NCI-H510A treated with DMSO at 0.1 percent for 48 hours (cell line): ENCODE measurements at regions not wholly inside any gene's neighbourhood (a gene's known extent, or its start where the extent isn't known, plus 50 kb on each side); places are given as distances from the start of the nearest gene placed in this dataset.

Experiments used
- DNase-seq: peaks from one replicate; lab custom pipeline; 2025; lab: John Stamatoyannopoulos, UW

DNA sequence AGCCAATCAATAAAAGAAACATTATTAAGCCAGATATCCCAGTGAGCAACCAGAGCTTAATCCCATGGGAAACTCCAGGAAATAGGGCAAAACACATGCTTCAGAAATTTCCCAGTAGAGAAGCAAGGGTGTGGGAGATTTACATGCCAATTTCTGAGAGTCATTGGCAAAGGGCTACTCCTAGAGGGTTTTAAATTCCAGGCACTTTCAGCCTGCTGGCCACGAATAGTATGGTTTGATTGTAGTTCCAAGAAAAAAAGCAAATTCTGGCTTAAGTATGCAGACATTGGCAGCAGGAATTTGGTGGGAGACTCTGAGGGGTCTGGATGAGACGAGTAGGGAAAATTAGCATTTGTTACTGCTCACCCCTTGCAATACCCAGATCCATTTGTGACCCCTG lies 402.1 kb upstream of the SUCLG2 start:
- no peak for DNase-seq

DNA sequence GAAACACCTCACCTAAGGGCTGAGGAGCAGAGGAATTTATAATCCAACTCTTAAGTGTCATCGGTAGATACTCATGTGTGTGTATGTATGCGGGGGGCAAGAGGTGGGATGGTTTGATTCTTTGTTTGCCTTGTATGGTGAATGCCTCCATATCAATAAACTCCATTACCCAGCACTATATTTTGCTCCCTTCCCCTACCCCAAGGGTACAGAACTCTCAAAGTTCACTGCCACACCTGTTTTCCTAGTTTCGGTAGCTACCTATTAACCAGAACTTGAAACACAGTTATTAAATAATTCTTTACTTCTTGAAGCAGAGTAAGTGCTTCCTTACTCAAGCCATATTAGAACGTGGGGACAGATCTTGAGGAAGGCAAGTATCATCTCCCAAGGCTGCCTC lies 400.8 kb upstream of the SUCLG2 start:
- DNase-seq, result no peak

DNA sequence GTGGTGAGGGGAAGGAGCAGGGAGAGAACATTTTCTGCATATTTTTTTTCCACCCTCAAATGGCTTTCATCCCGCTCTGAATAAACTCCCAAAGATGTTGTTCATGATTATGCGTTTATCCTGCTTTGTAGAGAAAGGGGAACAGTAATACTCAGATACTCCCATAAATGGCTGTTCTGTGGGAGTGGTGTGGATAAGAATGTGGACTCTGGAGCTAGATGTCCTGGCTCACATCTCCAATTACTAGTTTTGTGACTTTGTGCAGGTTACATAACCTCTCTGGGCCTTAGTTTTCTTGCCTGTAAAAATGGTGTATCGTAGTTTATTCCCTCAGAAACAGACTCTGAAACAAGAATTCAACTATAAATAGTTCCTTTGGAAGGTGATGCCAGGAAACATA lies 395.4 kb upstream of the SUCLG2 start:
- DNase-seq, result no peak

DNA sequence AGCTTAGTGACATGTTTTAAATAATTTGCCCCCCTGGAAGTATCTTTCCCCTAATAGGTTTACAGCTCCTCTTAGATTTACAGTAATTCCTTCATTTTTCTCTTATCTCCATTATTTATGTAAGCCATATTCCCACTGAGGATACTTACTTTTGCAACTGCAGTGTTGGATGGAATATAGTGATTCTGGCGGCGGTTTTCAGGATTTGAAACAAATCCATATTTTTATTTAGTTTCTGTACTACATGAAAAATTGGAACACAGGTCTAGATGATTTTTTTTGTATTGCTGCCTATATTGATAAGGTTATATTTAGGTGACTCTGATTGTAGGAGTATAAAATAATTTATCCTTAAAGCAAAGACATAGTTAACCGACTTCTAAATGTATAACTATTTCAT lies 391.6 kb upstream of the SUCLG2 start:
- no peak for DNase-seq

DNA sequence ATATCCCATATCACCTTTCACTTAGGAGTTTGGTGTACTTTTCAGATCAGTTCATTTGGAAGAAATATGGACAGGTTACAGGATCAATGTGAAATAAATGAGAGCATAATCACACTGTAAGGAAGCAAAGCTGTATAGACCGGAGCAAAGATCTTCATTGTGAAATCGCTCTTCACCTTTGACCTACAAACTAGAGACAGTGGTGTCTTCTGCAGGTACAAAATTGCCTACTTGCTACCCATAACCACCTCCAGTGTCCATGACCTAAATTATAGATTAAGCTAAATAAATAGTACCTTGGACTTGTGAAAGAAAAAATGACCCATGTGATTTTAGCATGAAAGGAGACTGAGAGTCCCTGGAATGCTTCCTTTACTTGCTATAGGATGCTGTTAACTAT lies 379.5 kb upstream of the SUCLG2 start:
- DNase-seq, result no peak

DNA sequence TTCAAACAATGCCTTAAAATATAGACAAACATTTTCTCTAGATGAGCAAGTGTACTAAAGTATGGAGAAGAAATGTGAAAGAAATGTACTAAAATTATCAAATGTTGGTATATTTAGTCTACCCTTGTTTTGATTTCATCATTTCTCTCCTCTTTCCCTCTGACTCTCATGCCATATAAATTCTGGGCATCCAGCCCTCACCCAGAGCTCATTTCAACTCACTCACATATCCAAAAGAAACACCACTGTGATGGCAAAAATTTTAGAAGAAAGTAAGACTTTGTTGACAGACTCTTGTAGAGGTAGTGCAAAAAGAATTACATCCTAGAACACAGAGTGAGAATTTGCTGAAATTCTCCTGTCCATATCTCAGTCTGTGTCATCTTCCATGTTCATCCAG lies 377.8 kb upstream of the SUCLG2 start:
- DNase-seq, result no peak

DNA sequence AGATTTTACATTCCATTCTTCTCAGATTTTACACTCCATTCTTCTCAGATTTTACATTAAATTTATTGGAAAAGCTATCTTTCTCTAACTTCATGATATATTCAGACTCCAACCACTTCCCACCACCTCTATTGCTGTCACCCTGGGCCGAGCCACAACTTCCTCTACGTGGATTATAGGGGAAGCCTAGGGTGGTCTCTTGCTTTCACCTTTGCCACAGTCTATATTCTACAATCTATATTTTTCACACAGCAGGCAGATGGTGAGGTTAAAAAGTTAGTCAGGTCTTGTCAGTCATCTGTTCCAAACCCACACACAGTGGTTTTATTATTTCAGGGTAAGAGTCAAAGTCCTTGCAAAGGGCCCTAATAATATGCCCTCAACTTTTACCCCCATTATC lies 370.8 kb upstream of the SUCLG2 start:
- no peak for DNase-seq

DNA sequence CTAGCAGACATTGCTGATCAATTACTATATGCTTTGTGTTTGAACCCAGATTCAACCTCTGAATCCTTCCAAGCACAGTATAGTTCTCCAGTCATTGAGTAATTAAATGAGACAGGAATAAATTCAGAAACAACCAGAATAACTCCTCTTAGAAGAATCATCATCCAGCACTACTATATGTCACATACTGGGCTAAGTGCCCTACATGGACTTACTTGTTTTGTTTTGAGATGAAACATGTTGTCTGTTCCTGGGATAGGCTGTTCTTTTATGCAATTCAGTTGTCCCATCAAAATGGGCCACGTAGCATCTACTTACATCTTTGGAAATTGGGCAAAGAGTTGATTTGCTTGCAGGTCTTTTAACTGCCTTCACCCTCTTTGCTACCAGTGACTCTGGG lies 365.5 kb upstream of the SUCLG2 start:
- no peak for DNase-seq

DNA sequence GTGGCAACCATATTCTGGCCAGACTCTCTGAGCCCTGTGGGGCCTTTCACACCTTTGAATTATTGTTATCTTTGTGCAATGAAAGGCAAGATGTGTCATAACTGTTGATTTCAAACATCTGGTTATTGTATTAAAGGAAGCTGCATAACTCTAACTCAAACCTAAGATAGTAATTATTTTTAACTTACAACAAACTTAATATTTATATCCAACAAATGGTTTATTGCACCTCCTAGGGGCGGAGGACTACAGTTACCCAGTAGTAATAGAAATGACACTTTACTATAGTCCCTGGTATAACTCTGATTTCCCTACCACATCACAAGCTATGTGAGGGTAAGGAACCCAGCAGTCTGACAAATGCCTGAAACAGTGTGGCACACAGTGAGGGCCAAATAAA lies 363.9 kb upstream of the SUCLG2 start:
- DNase-seq, result no peak

DNA sequence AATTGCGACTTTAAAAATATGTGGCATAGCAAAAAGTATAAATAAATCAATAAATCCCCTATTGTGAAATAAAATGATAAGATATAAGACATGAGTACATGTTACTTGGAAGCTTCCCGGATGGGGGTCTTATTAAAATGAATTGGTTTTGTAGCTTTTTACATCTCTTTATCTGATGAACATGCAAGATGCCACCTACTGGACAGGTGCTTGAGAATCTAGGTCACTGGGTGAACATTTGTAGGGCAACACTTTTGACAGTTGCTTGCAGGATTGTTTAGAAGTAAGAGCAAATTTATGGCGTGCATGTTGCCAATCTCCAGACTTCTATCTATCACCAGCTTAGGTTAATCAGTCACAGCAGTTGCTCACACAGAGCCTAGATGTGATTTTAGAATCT lies 362.7 kb upstream of the SUCLG2 start:
- DNase-seq, result no peak

DNA sequence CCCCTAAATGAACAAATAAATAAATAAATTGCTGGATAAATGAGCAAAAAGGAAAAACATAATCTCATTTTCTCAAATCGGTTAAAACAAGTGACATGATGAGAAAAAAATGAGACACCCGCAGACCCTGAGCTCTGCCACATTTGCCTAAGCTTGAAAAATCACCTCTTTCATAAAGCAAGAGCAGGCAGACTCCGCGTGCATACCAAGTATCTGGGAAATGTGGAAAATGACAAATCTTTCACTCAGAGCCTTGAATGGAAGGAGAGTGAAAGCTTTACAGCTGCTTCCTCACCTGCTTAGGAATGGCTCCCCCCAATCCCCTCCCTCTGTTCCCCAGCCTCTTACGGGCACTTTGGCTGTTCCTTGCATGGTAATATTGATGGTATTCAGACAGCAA lies 355.5 kb upstream of the SUCLG2 start:
- no peak for DNase-seq

DNA sequence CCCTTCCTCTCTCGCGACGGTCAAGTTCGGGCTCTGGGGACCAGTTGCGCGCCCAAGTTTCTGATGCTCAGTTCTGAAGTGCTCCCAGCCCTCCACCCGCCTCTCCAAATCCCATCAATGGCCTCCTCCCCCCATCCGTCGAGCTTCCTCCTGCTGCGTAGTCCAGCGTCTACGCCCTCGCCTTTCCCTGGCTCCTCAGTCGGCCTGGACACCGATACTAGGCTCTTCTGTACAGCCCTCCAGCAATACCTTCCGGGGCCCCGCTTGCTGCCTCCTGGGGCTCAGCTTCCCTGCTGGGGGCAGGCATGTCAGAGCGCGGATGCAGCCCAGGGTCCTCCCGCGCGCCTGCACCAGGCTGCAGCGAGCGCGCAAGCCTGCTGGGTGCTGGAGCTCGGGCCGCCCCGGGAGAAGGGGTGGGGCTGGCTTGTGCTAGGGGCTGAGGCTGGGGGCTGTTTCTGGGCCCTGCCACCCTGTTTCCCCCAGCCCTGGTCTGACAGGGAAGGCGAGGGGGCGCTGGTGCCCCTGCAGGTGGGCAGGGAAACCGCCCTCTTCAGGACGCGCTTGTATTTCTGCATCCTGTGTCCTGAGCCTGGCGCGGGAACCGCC lies 353.3 kb upstream of the SUCLG2 start:
- DNase-seq, result peak; percentile 56

DNA sequence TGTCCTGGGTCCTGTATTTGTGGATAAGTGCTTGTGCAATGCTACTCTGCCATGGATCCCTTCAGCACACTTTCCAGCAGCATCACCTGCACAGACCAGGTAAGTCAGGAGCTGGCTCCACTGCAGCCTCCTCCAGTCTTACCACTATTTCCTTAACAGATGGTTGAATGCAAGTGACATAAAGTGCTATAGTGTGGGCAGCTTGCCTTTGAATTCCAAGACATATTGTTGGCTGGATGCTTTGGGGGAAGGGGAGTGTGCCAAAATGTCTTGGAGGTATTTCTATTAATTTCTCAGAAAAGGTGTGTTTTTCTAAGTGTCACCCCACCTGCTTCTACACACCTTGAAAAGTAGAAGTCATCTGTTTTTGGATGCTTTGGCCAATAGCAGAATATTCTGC lies 352.2 kb upstream of the SUCLG2 start:
- DNase-seq, result no peak

DNA sequence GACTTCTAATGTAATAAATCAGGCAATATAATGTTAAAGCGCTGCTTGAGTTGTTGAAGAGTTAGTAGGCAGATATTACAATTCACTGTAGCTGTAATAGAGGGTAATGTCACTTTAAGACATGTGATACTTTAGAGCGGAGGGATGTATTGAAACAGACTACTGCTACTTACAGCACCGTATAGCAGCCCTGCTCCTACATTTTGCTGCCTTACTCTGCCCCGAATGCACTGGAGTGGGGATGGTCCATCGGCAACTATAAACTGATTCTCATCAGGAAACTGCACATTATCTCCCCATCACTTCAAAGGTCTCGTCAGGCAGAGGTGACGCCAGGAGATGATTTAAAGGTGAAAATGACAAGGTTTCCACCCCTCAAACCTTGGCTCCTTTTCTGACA lies 349.7 kb upstream of the SUCLG2 start:
- DNase-seq, result no peak

DNA sequence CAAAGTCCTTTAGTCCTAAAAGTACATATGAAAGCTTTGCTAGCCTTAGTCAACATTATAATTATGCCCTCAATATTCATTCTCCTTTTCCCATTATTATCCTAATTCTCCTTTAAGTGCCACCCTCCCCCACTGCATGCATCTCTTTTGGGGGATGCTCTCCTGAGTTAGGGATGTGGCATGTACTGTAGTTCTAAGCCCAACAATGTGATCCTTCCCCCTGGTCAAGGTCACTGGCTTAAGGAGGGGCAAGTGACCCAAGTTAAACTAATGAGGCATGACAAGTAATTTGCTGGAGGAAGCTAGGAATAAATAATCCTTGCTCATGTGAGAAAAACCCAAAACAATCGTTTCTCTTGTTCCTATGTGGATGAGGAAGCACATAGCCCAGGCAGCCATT lies 343.9 kb upstream of the SUCLG2 start:
- DNase-seq, result no peak

DNA sequence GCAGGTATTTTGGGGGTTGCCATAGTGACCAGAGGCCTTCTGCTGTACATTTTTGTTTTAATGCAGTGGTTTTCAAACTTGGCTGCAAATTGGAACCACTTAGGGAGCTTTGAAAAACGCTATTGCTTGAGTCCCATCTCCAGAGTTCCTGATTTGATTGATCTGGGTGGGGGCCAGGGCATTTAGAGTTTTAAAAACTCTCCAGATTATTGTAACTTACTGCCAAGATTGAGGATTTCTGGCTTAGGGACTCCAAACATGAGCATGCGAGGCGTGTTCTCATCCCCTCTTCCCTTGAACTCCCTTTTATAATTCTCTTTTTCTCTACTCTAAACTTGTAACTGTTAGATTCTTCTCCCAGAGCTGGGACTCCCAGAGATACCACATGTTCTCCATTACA lies 340.8 kb upstream of the SUCLG2 start:
- DNase-seq, result no peak

DNA sequence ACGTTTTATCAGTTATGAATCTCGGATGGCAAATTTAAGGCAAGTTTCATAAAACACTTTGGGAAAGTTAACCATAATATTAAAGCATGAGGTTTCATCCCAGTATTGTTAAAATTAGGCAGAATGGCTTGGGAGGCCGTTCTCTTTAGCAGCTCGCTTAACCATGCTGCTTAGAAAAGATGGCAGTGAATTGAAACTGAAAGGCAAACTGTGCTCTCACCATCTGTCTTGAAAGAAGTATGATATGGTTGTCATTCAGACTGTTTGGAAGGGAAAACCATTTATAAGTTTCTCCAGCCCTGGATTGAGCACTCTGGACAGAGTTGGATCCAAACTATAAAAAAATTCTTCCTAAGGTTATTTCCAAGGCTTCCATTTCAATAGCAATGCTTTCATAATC lies 332.3 kb upstream of the SUCLG2 start:
- no peak for DNase-seq

DNA sequence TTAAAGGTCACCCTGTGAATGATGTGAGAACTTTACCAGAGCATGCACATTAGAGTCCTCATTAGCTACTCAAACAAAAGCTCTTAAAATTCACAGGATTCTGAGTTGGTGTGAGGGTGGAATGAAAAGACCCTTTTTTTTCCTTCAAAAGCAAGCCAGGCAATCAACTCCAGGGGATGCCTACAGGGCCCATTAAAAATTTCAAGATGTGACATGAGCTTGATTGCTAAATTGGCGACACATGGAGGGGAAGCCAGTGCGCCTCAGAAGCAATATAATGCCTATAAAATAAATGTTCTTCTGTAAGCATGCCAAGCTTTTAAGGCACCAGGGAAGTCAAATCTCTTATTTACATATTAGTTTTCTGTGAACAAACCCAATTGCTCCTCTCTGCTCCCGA lies 328.8 kb upstream of the SUCLG2 start:
- no peak for DNase-seq

DNA sequence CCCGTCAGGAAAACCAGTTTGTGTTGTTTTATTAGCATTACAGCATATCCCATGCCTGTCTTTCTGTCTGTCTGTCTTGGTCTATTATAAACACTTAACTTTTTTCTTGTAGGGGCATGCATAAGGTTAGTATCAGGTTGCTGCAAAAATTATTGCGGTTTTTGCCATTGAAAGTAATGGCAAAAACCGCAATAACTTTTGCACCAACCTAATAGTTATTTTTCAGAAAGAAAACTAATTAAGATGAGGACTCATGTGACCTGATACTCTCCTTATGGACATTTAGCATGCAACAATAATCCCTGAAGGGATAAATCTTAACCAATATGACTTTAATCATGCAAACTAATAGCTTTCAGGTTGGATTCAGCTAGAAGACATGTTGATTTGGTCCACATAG lies 326.7 kb upstream of the SUCLG2 start:
- DNase-seq, result no peak

DNA sequence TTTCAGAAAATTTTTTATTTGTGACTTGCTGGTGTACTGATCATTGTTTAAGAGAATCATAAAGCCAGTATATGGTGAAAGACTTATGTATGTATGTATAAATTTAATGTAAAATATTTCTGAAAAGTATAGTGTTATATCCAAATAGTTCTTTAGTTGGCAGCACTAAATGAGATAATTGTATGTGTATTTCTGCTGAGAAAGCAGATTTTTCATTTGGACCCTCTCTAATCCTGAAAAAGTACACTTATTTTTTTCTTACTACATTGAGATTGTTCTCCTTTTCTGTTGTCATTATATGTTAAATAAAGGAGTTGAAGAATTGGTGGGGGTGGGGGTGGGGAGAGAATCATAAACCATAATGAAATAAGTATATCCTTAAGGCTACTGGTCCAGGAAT lies 324.9 kb upstream of the SUCLG2 start:
- no peak for DNase-seq

DNA sequence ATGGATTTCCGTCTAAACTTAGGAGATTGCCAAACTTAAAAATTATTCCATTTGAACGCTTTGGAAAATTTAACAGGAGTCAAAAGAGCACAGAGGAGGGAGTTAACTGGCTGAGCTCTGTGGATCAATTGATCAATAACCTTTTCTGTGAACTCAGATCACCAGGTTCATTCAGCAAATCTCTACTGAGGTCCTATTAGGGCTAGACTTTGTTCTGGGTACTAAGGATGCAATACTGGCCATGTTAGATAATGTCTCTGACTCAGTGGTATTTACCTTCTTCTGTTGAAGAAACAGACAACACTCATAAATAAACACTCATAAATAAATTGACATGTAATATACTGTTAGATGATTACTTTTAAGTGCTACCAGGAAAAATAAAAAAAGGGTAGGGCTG lies 323.4 kb upstream of the SUCLG2 start:
- no peak for DNase-seq

DNA sequence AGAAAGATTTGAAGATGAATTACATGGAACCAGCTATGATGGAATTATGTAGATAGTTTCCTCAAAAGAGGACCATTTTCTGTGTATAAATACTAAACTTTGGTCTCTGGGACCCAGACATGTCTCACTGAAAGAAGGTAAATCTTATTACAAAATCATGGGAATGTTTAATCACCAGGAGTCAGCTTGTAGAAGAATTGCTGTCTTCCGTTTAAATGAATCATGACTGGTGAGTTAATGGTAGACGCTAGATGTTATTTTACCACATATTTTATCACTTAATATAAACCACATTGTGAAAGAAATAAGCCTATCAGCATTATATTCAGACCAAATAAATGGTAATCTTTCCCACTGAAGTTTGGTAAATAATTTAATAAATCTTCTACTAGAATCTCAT lies 322.3 kb upstream of the SUCLG2 start:
- no peak for DNase-seq

DNA sequence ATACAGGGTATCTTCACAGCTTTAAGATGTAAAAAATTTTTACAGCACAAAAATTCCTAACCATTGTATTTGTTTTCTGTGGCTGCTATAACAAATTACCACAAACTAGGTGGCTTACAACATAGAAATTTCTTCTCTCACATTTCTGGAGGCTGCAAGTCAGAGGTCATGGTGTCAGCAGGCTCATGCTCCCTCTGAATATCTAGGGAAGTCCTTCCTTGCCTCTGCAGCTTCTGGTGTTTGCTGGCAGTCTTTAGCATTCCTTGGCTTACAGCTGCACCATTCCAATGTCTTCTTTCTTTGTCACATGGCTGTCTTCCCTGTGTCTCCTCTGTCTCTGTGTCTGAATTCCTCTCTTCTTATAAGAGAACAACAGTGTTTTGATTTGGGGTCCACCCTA lies 310.2 kb upstream of the SUCLG2 start:
- no peak for DNase-seq

DNA sequence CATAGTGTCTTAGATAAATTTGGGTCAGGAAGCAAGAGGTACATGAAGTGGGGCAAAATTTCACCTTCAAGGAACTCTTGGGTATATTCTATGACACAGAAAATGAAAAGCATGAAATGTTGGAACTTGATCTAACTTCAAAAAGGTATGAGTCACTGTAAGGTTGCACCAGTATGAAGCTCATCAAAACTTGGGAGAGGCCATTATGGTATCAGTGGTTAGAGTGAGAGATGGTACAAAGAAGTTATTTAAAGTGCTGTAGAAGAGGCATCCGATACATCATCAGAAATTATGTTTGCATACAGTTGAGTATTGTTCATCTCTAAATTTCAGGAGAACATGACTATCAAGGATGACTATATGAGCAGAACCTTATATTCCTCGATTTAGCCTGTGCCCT lies 302.9 kb upstream of the SUCLG2 start:
- DNase-seq, result no peak
